Sigmoid colon (tissue), 4 donors: ENCODE measurements at regions not wholly inside any gene's neighbourhood (a gene's known extent, or its start where the extent isn't known, plus 50 kb on each side); places are given as distances from the start of the nearest gene placed in this dataset.

Experiments used
- CTCF ChIP-seq, 4 experiments: fragments of 450-650 bp in 3 of 4; fragments of 200-600 bp in 1 of 4; IDR thresholded peaks; one replicate each; pipeline ENCODE4 v1.5.1; 2016 to 2019; ENCODE audit warnings: antibody characterized with exemption in 4 of 4, mild to moderate bottlenecking in 3 of 4, moderate library complexity in 2 of 4
- POLR2A ChIP-seq, 2 donors: fragments of 450-650 bp; IDR thresholded peaks; one replicate each; pipeline ENCODE4 v1.6.1; 2016; ENCODE audit warnings: antibody characterized with exemption in 2 of 2, mild to moderate bottlenecking in 2 of 2, moderate library complexity in 2 of 2
- POLR2AphosphoS5 ChIP-seq, 4 donors: sonication (generic); formaldehyde crosslinking; IDR thresholded peaks; one replicate each; pipeline ENCODE4 v1.6.1; 2017; ENCODE audit warnings: antibody characterized with exemption in 4 of 4

- no peak for TF ChIP-seq POLR2A (IDR thresholded peaks at IDR 0.05)
- TF ChIP-seq POLR2AphosphoS5 (IDR thresholded peaks at IDR 0.05): no peak
- TF ChIP-seq CTCF (IDR thresholded peaks at IDR 0.05): no peak
Measured at GRCh38 chr20:23227274-23227673, 123.3 kb upstream of the NXT1 start.
